Aorta (tissue), 5 donors: ENCODE measurements at regions not wholly inside any gene's neighbourhood (a gene's known extent, or its start where the extent isn't known, plus 50 kb on each side); places are given as distances from the start of the nearest gene placed in this dataset.

ENCODE experiments used
- ATAC-seq: fragments of 200-7000 bp; cut with Tn5 transposase; one replicate; pipeline ENCODE4 v1.9.1; 2022; ENCODE audit warnings: moderate library complexity; ENCODE audit not compliant: low FRiP score
- DNase-seq, 2 donors: peaks; one replicate each; pipeline ENCODE4 v3.0.0-alpha.2; 2020
- H3K27ac ChIP-seq, 2 donors: one replicate each; pipeline ENCODE4 v1.5.1; 2013; ENCODE audit warnings: low read length in 2 of 2, mild to moderate bottlenecking in 2 of 2, moderate library complexity in 2 of 2, control low read depth in 1 of 2, inconsistent platforms in 1 of 2, low read depth in 1 of 2
- H3K27me3 ChIP-seq, 2 donors: one replicate each; pipeline ENCODE4 v1.6.1; 2013; ENCODE audit warnings: control low read depth in 1 of 2, low read length in 1 of 2, mild to moderate bottlenecking in 1 of 2, moderate library complexity in 1 of 2; ENCODE audit not compliant: insufficient read depth in 2 of 2, control insufficient read depth in 1 of 2
- H3K36me3 ChIP-seq, 2 donors: one replicate each; pipeline ENCODE4 v1.6.1; 2013; ENCODE audit warnings: control low read depth in 1 of 2, low read length in 1 of 2, mild to moderate bottlenecking in 1 of 2; ENCODE audit not compliant: insufficient read depth in 2 of 2, control insufficient read depth in 1 of 2
- H3K4me1 ChIP-seq, 2 donors: one replicate each; pipeline ENCODE4 v1.6.1; 2013; ENCODE audit warnings: low read length in 2 of 2, control low read depth in 1 of 2, mild to moderate bottlenecking in 1 of 2, moderate library complexity in 1 of 2; ENCODE audit not compliant: insufficient read depth in 2 of 2, control insufficient read depth in 1 of 2
- H3K4me3 ChIP-seq, 2 donors: one replicate each; pipeline ENCODE4 v1.5.1; 2013; ENCODE audit warnings: low read length in 2 of 2, control low read depth in 1 of 2, mild to moderate bottlenecking in 1 of 2
- H3K9me3 ChIP-seq: one replicate; pipeline ENCODE4 v1.6.1; 2013; ENCODE audit warnings: mild to moderate bottlenecking, low read length; ENCODE audit not compliant: control insufficient read depth
- WGBS, 2 donors: extraction: QIAGEN DNeasy Blood & Tissue Kit; methylation state at CpG; one replicate each; pipeline ENCODE4 v1.1.7; 2013; 5-methylcytosine and 5-hydroxymethylcytosine counted together
- intact Hi-C, 2 donors: fragments of 100-400 bp; cut with DNase I; formaldehyde crosslinking; loops; one replicate each; pipeline versions ENCODE4 v1.14.2 to v1.15.0; 2022
- donor health status: healthy with polysubstance abuse.
- donor health status: Bipolar disorder and iron deficiency.
- donor health status: DM: no; HTN: no; CAD: no.
- donor health status: DM: no; HTN: no; CAD: no.
- donor health status: DM: yes; HTN: yes; CAD: no.

DNA sequence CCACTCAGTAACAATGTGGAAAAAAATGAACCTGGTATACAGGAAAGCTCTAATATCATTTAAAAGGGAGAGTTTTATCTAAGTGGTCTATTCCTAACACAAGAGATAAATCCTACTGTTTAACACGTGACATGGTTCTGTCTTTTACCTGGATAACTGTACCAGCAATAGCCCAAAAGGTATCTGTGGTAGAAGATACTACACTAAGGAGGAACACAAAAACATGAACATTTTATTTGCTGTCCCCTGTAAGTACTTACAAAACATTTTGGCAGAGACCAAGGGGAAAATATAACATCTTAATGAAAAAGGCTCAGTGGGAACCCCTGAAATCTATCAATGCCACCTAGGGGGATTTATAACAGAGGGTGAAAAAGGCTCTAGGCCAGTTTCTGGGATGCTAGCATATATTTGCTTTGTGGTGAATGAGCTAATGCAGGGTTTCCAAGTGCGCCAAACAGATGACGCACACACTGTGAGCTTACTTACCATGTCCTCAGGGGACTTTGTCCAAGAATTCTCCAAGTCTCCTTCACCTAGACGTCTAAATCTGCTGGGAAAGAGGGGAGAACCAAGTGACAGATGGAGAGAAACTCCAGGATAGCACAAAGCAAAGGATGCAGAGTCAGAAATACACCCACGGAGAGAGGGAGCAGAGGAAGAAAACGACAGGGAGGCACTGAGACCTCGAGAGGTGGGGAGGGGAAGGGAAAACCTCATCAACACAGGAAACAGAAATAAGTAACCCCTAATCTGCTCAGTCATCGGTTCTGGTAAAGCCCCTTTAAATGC is 112.5 kb upstream of the PRNP start:
- no peak overlapping the region for H3K4me3 ChIP-seq
- H3K9me3 ChIP-seq, result no peaks in the 10 kb centered on the region
- no peaks in the 10 kb centered on the region for H3K27me3 ChIP-seq
- H3K4me1 ChIP-seq, result no peaks in the 10 kb centered on the region
- intact Hi-C loops, result no loop called here
- no peaks in the 10 kb centered on the region for H3K36me3 ChIP-seq
- WGBS, 2 donors, result 11 to 13% methylated on average over 8 of the region's 8 CpGs
- no peak overlapping the region for H3K27ac ChIP-seq
- DNase-seq (peak in 1 of 2 donors; percentile 47), ATAC-seq (no peak)

DNA sequence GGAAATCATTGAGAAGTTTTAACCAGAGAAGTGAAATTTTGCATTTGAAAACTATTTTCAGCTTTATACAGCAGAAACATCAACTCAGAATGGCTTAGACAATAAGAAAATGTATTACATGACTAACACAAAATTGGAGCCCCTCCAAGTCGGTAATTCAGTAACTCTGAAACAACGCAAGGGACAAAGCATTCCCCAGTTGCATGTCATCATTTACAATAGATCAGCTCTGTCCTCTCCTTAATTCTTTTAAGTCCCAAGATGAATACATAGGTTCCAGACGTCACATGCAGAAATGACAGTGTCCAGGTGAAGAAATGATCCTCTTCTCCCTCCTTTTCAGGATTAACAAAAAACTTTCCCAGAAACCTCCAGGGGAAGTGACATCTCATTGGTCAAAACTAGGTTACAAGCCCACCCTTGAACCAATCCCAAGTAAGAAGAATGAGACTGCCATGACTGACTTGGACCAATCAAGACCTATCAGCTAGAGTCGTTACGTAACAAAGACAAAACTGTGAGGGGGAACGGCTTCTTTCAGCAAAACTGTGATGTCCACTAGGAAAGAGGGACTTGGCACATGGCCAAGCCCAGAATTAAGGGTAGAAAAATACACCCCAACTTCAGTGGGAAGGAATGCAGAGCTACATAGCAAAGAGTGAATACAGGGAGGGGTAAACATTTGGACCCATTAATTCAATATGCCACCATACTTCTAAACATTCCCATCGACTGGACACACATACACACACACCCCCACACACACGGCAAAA is 114.3 kb upstream of the PRNP start:
- H3K4me3 ChIP-seq, result no peak overlapping the region
- ATAC-seq, result no peak
- H3K27me3 ChIP-seq, result no peaks in the 10 kb centered on the region
- WGBS, 2 donors, result 71 to 72% methylated on average over 8 of the region's 8 CpGs
- H3K27ac ChIP-seq, result no peak overlapping the region
- intact Hi-C loops, result no loop called here
- no peak for DNase-seq
- no peaks in the 10 kb centered on the region for H3K4me1 ChIP-seq
- H3K36me3 ChIP-seq, result no peaks in the 10 kb centered on the region
- no peaks in the 10 kb centered on the region for H3K9me3 ChIP-seq

DNA sequence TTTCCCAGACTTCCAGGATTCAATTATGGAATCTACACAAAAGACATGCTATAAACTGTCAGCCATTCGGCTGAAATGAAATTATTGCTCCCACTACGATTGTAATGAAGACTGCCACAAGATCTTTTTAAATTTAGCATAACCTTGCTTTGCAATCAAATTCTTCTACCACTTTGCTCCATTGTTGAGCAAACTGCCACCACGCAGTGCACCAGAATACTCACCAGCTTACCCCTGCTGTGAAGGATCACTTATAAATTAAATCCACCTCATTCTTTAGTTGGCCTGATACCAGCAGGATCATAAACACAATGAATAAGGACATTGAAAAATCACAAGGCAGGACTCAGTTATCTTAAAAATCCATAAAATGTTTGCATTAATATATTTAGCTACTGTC is 116.4 kb upstream of the PRNP start:
- Histone ChIP-seq H3K9me3 (no peaks in the 10 kb centered on the region), H3K27me3 (no peaks in the 10 kb centered on the region), H3K27ac (no peak overlapping the region), H3K4me3 (no peak overlapping the region), H3K4me1 (no peaks in the 10 kb centered on the region), H3K36me3 (no peaks in the 10 kb centered on the region)
- no peak for ATAC-seq
- no peak for DNase-seq
- WGBS, 2 donors, result 75% methylated on average over 3 of the region's 3 CpGs
- intact Hi-C loops, result no loop called here

DNA sequence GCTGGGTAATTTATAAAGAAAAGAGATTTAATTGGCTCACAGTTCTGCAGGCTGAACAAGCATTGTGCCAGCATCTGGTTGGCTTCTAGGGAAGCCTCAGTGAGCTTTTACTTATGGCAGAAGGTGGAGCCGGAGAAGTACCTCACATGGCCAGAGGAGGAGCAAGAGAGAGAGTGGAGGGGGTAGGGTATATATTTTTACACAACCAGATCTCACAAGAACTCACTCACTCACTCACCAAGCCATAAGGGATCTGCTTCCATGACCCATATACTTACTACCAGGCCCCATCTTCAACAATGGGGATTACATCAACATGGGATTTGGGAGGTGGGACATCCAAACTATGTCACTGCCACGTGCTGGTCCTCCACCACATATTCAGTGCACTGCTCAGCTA is 117.2 kb upstream of the PRNP start:
- no peak for DNase-seq
- ATAC-seq, result no peak
- intact Hi-C loops, result no loop called here
- Histone ChIP-seq H3K4me1 (no peaks in the 10 kb centered on the region), H3K27me3 (no peaks in the 10 kb centered on the region), H3K9me3 (no peaks in the 10 kb centered on the region), H3K4me3 (no peak overlapping the region), H3K27ac (no peak overlapping the region), H3K36me3 (no peaks in the 10 kb centered on the region)
- WGBS, 2 donors, result 78 to 81% methylated on average over 2 of the region's 2 CpGs

DNA sequence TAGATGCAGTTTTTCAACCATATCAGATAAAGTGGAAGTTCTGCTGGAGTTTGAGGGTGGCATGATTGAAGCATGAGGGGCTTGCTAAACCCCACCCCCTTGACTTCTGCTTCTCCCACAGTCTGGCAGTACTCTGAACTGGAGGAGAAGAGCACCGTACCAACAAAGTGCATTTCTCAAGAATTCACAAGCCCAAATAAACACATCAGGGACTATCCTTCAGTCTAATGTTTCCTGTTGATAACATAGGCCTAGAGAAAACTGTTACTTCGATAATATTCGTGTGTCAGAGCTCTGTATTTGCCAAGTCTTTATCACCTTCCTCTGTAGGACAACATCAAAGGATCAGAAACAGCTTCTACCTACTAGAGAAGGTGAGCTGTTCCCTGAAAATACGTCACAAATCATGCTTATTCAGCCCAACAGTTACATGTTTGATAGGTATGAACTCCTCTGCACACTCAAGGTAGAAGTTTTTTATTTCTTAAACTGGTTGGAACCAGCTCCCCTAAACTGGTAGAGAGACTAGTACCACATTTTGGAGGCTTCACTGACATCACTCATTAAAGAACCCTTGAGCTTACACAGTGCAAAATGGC is 117.8 kb upstream of the PRNP start:
- no peak overlapping the region for H3K4me3 ChIP-seq
- H3K27me3 ChIP-seq, result no peaks in the 10 kb centered on the region
- DNase-seq (no peak), ATAC-seq (no peak)
- H3K9me3 ChIP-seq, result no peaks in the 10 kb centered on the region
- no peaks in the 10 kb centered on the region for H3K36me3 ChIP-seq
- no peaks in the 10 kb centered on the region for H3K4me1 ChIP-seq
- H3K27ac ChIP-seq, result no peak overlapping the region
- intact Hi-C loops, result no loop called here
- 55 to 64% methylated on average over 4 of the region's 4 CpGs for WGBS, 2 donors

DNA sequence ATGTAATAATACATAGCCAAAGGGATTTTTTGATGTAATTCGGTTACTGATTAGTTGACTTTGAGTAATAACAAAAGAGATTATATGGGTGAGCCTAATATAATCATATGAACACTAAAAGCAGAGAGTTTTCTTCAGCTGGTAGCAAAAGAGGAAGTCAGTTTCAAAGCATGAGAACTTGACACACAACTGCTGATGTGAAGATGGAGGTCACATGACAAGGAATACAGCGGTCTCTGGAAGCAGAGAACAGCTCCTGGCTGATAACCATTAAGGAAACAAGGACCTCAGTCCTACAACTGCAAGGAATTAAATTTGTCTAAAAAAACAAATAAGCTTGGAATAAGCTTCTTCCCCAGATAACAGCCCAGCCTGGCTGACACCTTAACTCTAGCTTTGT is 119.1 kb upstream of the PRNP start:
- Histone ChIP-seq H3K4me3 (no peak overlapping the region), H3K4me1 (no peaks in the 10 kb centered on the region), H3K36me3 (no peaks in the 10 kb centered on the region), H3K27ac (no peak overlapping the region), H3K27me3 (no peaks in the 10 kb centered on the region), H3K9me3 (no peaks in the 10 kb centered on the region)
- intact Hi-C loops, result no loop called here
- WGBS, 2 donors, result 74 to 75% methylated on average over 2 of the region's 2 CpGs
- DNase-seq, result no peak
- ATAC-seq, result no peak

DNA sequence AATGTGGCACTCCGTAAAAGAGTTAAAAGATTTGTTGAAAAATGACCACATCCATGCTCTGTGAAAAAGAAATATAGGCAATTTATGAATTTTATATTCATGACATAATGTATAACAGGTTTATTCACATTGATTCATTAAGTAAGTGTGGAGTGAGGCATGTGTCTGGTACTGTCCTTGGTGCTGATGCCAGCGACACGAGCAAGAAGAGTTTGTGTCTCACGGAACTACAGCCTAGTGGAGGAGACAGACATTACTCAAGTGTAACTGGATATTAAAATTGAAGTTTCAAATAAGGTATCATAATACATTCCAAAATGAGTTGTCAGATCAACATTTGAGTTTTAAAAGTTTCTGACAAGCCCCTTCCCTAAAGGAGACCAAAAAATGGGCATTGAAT is 122.7 kb upstream of the PRNP start:
- WGBS, 2 donors, result 2 to 4% methylated on average over 4 of the region's 4 CpGs
- Histone ChIP-seq H3K27ac (no peak overlapping the region), H3K4me3 (no peak overlapping the region), H3K9me3 (no peaks in the 10 kb centered on the region), H3K27me3 (no peaks in the 10 kb centered on the region), H3K4me1 (no peaks in the 10 kb centered on the region), H3K36me3 (no peaks in the 10 kb centered on the region)
- ATAC-seq, result no peak
- intact Hi-C loops, result no loop called here
- peak in 1 of 2 donors; percentile 43 for DNase-seq

DNA sequence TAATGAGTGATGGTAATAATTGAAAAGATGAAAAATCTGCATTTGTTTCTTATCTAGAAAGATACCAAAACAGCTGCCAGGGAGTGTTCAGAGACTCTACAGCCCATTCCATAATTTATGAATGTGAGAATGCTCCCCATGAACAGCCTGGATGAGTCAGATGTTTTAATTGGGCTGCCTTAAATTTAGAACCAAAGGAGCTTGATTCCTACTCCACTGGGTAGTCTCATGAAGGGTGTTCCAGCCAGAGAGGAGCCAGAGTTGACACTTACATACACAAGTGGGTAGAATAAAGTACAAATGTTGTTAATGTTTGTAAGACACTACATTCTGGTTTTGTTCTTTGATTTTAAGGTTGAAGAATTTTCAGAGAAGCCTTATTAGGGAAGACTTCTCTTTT is 123.2 kb upstream of the PRNP start:
- H3K4me1 ChIP-seq, result no peaks in the 10 kb centered on the region
- no peak for ATAC-seq
- H3K4me3 ChIP-seq, result no peak overlapping the region
- no peaks in the 10 kb centered on the region for H3K9me3 ChIP-seq
- no peak for DNase-seq
- H3K27ac ChIP-seq, result no peak overlapping the region
- no peaks in the 10 kb centered on the region for H3K36me3 ChIP-seq
- intact Hi-C loops, result no loop called here
- H3K27me3 ChIP-seq, result no peaks in the 10 kb centered on the region

DNA sequence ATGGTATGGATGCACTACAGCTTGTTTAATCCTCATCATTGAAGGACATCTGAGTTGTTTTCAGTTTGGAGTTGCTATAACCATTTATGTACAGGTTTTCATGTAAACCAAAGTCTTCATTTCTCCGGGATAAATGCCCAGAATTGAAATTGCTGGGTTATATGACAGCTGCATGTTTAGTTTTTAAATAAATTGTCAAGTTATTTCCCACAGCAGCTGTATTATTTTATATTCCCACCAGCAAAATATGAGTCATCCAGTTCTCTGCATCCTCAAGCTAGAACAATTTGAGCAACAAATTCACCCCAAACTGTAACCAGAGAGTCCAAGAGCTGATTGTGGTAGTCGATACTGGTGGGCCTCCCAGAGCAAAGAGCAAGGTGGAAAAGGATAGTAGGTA is 125.6 kb upstream of the PRNP start:
- DNase-seq, result no peak
- Histone ChIP-seq H3K27me3 (no peaks in the 10 kb centered on the region), H3K4me3 (no peak overlapping the region), H3K4me1 (no peaks in the 10 kb centered on the region), H3K27ac (no peak overlapping the region), H3K36me3 (no peaks in the 10 kb centered on the region), H3K9me3 (no peaks in the 10 kb centered on the region)
- no peak for ATAC-seq
- intact Hi-C loops, result no loop called here
- 59 to 70% methylated on average over 2 of the region's 2 CpGs for WGBS, 2 donors
